Fibroblast of lung (primary cell): ENCODE measurements at regions not wholly inside any gene's neighbourhood (a gene's known extent, or its start where the extent isn't known, plus 50 kb on each side); places are given as distances from the start of the nearest gene placed in this dataset.

Experiments
- DNase-seq, 2 donors: peaks; one replicate each; pipeline versions ENCODE4 v3.0.0 to v3.0.0-alpha.2; 2010; ENCODE audit warnings: low read depth in 2 of 2
- H2AFZ ChIP-seq: 2 replicates; pipeline ENCODE4 v1.5.1; 2012; ENCODE audit warnings: low read length, control low read depth, inconsistent platforms
- H3K27ac ChIP-seq: 2 replicates; pipeline ENCODE4 v1.5.1; 2011; ENCODE audit warnings: low read length, control low read depth; ENCODE audit not compliant: insufficient read depth
- H3K27me3 ChIP-seq: 2 replicates; pipeline ENCODE4 v1.5.1; 2011; ENCODE audit warnings: mild to moderate bottlenecking, low read length; ENCODE audit not compliant: control insufficient read depth, insufficient read depth
- H3K36me3 ChIP-seq: 2 replicates; pipeline ENCODE4 v1.5.1; 2011; ENCODE audit warnings: low read length; ENCODE audit not compliant: control insufficient read depth, insufficient read depth
- H3K4me1 ChIP-seq: 2 replicates; pipeline ENCODE4 v1.5.1; 2011; ENCODE audit warnings: low read length; ENCODE audit not compliant: control insufficient read depth, insufficient read depth; ENCODE audit errors: extremely low read depth
- H3K4me2 ChIP-seq: 2 replicates; pipeline ENCODE4 v1.5.1; 2011; ENCODE audit warnings: low read length, control low read depth; ENCODE audit not compliant: insufficient read depth; ENCODE audit errors: extremely low read depth
- H3K4me3 ChIP-seq, 4 experiments: fragments of 200-600 bp in 1 of 4; sonication (generic) in 1 of 4; replicated peaks in 1 of 4; 2 replicates each; pipeline ENCODE4 v1.5.1; 2011 to 2016; ENCODE audit warnings: low read length in 4 of 4, low read depth in 3 of 4, mild to moderate bottlenecking in 3 of 4, control low read depth in 2 of 4, inconsistent platforms in 1 of 4, mixed read lengths in 1 of 4; ENCODE audit not compliant: insufficient read depth in 1 of 4; ENCODE audit errors: control extremely low read depth in 1 of 4
- H3K79me2 ChIP-seq: 2 replicates; pipeline ENCODE4 v1.5.1; 2012; ENCODE audit warnings: mild to moderate bottlenecking, low read length, inconsistent platforms; ENCODE audit not compliant: control insufficient read depth, insufficient read depth
- H3K9ac ChIP-seq: 2 replicates; pipeline ENCODE4 v1.5.1; 2011; ENCODE audit warnings: mild to moderate bottlenecking, low read length, control low read depth; ENCODE audit not compliant: insufficient read depth
- H3K9me3 ChIP-seq: 2 replicates; pipeline ENCODE4 v1.5.1; 2012; ENCODE audit warnings: low read depth, low read length; ENCODE audit not compliant: control insufficient read depth, insufficient read depth
- H4K20me1 ChIP-seq: 2 replicates; pipeline ENCODE4 v1.5.1; 2011; ENCODE audit warnings: low read length; ENCODE audit not compliant: control insufficient read depth, insufficient read depth; ENCODE audit errors: extremely low read depth
- EZH2 ChIP-seq: IDR thresholded peaks from 2 replicates; pipeline ENCODE4 v1.5.1; 2012; ENCODE audit warnings: low read length, control low read depth, mild to moderate bottlenecking; ENCODE audit errors: missing control alignments
- TF ChIP-seq, protein P1 (sequence below), 2 donors: IDR thresholded peaks in 1 of 2; conservative IDR thresholded peaks in 1 of 2; 1 replicate in 1 of 2; 2 replicates in 1 of 2; pipeline ENCODE4 v1.5.1; 2011 to 2012; ENCODE audit warnings: low read length in 2 of 2, control low read depth in 1 of 2, inconsistent platforms in 1 of 2, low read depth in 1 of 2, mild to moderate bottlenecking in 1 of 2

DNA sequence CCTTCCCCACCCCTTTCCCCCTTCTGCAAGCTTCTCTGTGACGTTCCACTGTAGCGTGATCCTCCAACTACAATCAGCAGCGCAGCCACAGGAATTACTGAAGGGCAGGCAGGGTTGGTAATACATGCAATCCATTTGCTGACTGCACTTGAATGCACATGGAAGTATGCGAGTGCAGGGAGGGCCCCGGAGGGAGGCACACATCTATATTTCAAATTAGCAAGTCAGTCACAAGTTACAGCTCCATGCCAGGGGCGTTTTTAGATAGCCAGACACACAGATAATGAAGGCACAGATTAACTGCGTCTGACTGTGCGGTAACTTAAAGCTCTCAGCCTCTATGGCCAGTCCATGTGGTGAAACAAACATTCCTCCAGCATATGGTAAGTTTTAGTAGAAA is 209.2 kb upstream of the GATA6 start:
- no peaks in the 10 kb centered on the region for H3K36me3 ChIP-seq
- H3K27me3 ChIP-seq: no peaks in the 10 kb centered on the region
- no peaks in the 10 kb centered on the region for H3K79me2 ChIP-seq
- H3K4me1 ChIP-seq: no peaks in the 10 kb centered on the region
- H3K9me3 ChIP-seq: no peaks in the 10 kb centered on the region
- TF ChIP-seq EZH2: no peak
- TF ChIP-seq, protein P1, sequence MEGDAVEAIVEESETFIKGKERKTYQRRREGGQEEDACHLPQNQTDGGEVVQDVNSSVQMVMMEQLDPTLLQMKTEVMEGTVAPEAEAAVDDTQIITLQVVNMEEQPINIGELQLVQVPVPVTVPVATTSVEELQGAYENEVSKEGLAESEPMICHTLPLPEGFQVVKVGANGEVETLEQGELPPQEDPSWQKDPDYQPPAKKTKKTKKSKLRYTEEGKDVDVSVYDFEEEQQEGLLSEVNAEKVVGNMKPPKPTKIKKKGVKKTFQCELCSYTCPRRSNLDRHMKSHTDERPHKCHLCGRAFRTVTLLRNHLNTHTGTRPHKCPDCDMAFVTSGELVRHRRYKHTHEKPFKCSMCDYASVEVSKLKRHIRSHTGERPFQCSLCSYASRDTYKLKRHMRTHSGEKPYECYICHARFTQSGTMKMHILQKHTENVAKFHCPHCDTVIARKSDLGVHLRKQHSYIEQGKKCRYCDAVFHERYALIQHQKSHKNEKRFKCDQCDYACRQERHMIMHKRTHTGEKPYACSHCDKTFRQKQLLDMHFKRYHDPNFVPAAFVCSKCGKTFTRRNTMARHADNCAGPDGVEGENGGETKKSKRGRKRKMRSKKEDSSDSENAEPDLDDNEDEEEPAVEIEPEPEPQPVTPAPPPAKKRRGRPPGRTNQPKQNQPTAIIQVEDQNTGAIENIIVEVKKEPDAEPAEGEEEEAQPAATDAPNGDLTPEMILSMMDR (conservative IDR thresholded peaks at IDR 0.05 in 1 of 2, IDR thresholded peaks at IDR 0.05 in 1 of 2; ENCODE audit: low read depth in 1 of 2, low read length in 2 of 2): no peak
- H3K9ac ChIP-seq: no peak overlapping the region
- H3K27ac ChIP-seq: no peak overlapping the region
- DNase-seq: peak in 1 of 2 donors; percentile 36
- H4K20me1 ChIP-seq: no peaks in the 10 kb centered on the region
- H2AFZ ChIP-seq: no peak overlapping the region
- H3K4me3 ChIP-seq: no peak overlapping the region
- H3K4me2 ChIP-seq: no peak overlapping the region

DNA sequence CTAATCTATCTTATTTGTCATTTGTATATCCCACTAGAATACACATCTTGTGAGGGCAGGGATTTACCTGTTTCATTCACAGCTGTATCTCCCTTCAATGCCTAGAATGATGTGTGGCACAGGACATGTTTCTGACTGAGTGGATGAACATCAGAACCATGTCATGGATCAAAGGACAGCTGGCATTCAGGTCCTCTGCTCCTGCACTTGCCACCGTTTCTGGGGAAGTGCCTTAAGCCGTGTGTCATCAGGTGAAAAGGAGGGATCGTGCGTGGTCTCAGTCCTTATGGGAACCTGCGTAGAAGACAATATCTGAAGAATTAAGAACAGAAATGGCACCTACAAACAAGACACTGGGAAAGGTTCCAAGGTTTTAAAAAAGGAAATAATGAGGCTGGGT is 206.1 kb upstream of the GATA6 start:
- H2AFZ ChIP-seq: no peak overlapping the region
- TF ChIP-seq, protein P1 (conservative IDR thresholded peaks at IDR 0.05 in 1 of 2, IDR thresholded peaks at IDR 0.05 in 1 of 2; ENCODE audit: low read depth in 1 of 2, low read length in 2 of 2): no peak
- TF ChIP-seq EZH2: no peak
- no peaks in the 10 kb centered on the region for H3K36me3 ChIP-seq
- H3K4me1 ChIP-seq: no peaks in the 10 kb centered on the region
- no peak overlapping the region for H3K4me2 ChIP-seq
- H3K27me3 ChIP-seq: no peaks in the 10 kb centered on the region
- H3K4me3 ChIP-seq: no peak overlapping the region
- no peak for DNase-seq
- H3K9me3 ChIP-seq: no peaks in the 10 kb centered on the region
- no peak overlapping the region for H3K27ac ChIP-seq
- H3K9ac ChIP-seq: no peak overlapping the region
- no peaks in the 10 kb centered on the region for H4K20me1 ChIP-seq
- H3K79me2 ChIP-seq: no peaks in the 10 kb centered on the region

DNA sequence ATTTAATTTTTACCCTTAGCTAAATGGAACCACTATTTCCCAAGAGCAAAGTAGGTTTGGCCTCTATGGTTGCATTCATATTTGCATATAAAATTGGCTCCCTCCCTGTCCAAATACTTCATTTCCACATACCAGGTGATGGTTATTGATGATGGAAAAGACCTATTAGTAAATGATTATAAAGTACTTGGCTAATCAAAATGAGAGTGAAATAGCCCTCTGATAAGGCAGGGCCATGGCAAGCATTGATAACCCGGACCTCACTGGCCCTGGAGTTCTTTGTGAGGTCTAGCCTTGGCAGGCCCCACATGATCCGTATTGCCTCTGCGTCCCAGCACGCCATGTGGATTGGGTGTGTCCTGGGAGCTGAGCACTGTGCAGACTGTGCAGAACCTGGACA is 201.1 kb upstream of the GATA6 start:
- Histone ChIP-seq H3K4me2 (no peak overlapping the region), H3K36me3 (no peaks in the 10 kb centered on the region), H3K4me3 (no peak overlapping the region), H3K27me3 (no peaks in the 10 kb centered on the region), H4K20me1 (no peaks in the 10 kb centered on the region), H3K27ac (no peak overlapping the region), H3K9me3 (no peaks in the 10 kb centered on the region), H3K9ac (no peak overlapping the region), H3K4me1 (no peaks in the 10 kb centered on the region), H2AFZ (no peak overlapping the region), H3K79me2 (no peaks in the 10 kb centered on the region)
- no peak for TF ChIP-seq EZH2
- TF ChIP-seq, protein P1 (conservative IDR thresholded peaks at IDR 0.05 in 1 of 2, IDR thresholded peaks at IDR 0.05 in 1 of 2; ENCODE audit: low read depth in 1 of 2, low read length in 2 of 2): no peak
- no peak for DNase-seq
